Small intestine (tissue), 7 donors: ENCODE measurements at regions not wholly inside any gene's neighbourhood (a gene's known extent, or its start where the extent isn't known, plus 50 kb on each side); places are given as distances from the start of the nearest gene placed in this dataset.
A peak's percentile ranks its signal among the peaks of the same experiment; 100 is the strongest.
"Not testable (repeated sequence)": the region's sequence is repeated elsewhere in the genome, so short reads cannot be mapped to it uniquely, and the experiment has no call there.

Source experiments
- DNase-seq, 2 donors: peaks; one replicate each; pipeline versions ENCODE4 v3.0.0 to v3.0.0-alpha.2; 2013
- FAIRE-seq: peaks from 2 replicates; lab custom pipeline; 2012; peaks lifted over from hg19 to GRCh38; lab: Jason Lieb, UNC
- H3K27ac ChIP-seq, 3 donors: one replicate each; pipeline ENCODE4 v1.5.1; 2013; ENCODE audit warnings: low read length in 2 of 3, mild to moderate bottlenecking in 2 of 3, control low read depth in 1 of 3, inconsistent platforms in 1 of 3, low read depth in 1 of 3, moderate library complexity in 1 of 3
- H3K27me3 ChIP-seq, 3 donors: one replicate each; pipeline ENCODE4 v1.6.1; 2013; ENCODE audit warnings: low read length in 3 of 3, inconsistent platforms in 1 of 3; ENCODE audit not compliant: control insufficient read depth in 3 of 3, insufficient read depth in 3 of 3
- H3K36me3 ChIP-seq, 3 donors: one replicate each; pipeline ENCODE4 v1.6.1; 2013; ENCODE audit warnings: low read length in 3 of 3, inconsistent platforms in 1 of 3, low read depth in 1 of 3, mild to moderate bottlenecking in 1 of 3, moderate library complexity in 1 of 3; ENCODE audit not compliant: control insufficient read depth in 3 of 3, insufficient read depth in 2 of 3
- H3K4me1 ChIP-seq, 3 donors: one replicate each; pipeline ENCODE4 v1.6.1; 2013; ENCODE audit warnings: low read length in 2 of 3, inconsistent platforms in 1 of 3, low read depth in 1 of 3, mild to moderate bottlenecking in 1 of 3, moderate library complexity in 1 of 3; ENCODE audit not compliant: control insufficient read depth in 3 of 3, insufficient read depth in 2 of 3
- H3K4me3 ChIP-seq, 3 donors: one replicate each; pipeline ENCODE4 v1.5.1; 2013; ENCODE audit warnings: low read length in 3 of 3, control low read depth in 1 of 3, inconsistent platforms in 1 of 3, low read depth in 1 of 3, mild to moderate bottlenecking in 1 of 3, moderate library complexity in 1 of 3
- H3K9me3 ChIP-seq, 2 donors: one replicate each; pipeline ENCODE4 v1.6.1; 2013; ENCODE audit warnings: low read depth in 1 of 2, low read length in 1 of 2; ENCODE audit not compliant: control insufficient read depth in 2 of 2, insufficient read depth in 1 of 2
- WGBS, 3 donors: extraction: QIAGEN DNeasy Blood & Tissue Kit; methylation state at CpG; one replicate each; pipeline ENCODE4 v1.1.7; 2013; 5-methylcytosine and 5-hydroxymethylcytosine counted together
- donor health status: healthy with polysubstance abuse.
- donor health status: control.
- donor health status: control.
- donor health status: Bipolar disorder and iron deficiency.
- donor health status: healthy.

DNA sequence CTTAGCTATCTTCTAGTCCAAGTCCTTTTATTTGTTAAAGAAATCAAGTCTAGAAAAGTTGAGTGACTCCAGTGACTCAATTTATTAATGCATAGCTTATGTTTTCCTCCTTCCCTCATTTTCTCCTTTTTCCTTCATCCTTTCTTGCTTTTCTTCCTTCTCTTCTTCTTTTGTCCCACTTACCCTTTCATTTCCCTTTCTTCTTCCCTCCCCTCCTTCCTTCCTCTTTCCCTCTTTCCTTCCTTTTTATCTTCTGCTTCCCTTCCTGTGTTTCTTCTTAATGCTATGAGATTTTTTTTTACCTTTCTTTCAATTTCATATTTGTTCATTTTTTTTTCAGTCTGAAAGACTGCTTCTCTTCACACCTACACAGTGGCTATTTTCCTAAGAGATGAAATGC is 555.5 kb downstream of the PIK3C3 start:
- peaks cover 0 to 20% (median 0%) of the 10 kb centered on the region in 3 donors for H3K4me1 ChIP-seq
- FAIRE-seq (no peak), DNase-seq (no peak)
- H3K4me3 ChIP-seq, result no peak overlapping the region
- H3K27me3 ChIP-seq, result no peaks in the 10 kb centered on the region
- H3K36me3 ChIP-seq, result no peaks in the 10 kb centered on the region
- H3K9me3 ChIP-seq, result no peaks in the 10 kb centered on the region
- peak overlapping the region in 1 of 3 donors; percentile 76 for H3K27ac ChIP-seq

GRCh38 chr18:42513441-42513840 is 558.4 kb downstream of the PIK3C3 start:
- no peaks in the 10 kb centered on the region for H3K27me3 ChIP-seq
- H3K36me3 ChIP-seq, result no peaks in the 10 kb centered on the region
- FAIRE-seq (no peak), DNase-seq (no peak)
- no peaks in the 10 kb centered on the region for H3K9me3 ChIP-seq
- H3K27ac ChIP-seq, result no peak overlapping the region
- 66 to 92% (median 88%) methylated on average over 1 of the region's 1 CpG for WGBS, 3 donors
- H3K4me1 ChIP-seq, result peaks cover 0 to 17% (median 0%) of the 10 kb centered on the region in 3 donors
- no peak overlapping the region for H3K4me3 ChIP-seq

DNA sequence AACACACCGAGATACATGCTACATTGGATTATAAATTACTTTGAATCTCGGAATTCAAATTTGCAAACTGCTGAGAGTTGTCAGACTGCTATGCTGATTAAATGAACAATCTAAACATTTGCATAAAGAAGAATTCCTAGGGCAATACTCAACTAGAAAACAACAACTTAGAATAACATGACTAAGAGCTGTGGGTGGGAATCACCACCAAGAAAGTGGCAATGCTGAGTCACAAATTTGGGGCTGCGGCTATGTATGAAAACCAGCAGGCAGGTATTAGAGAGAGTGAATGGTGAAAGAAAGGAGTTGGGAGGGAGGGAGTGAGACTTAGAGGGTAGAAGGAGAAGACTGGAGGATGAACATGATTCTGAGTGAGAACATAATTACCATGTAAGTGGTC is 559.5 kb downstream of the PIK3C3 start:
- Histone ChIP-seq H3K36me3 (no peaks in the 10 kb centered on the region), H3K4me3 (no peak overlapping the region), H3K27ac (no peak overlapping the region), H3K9me3 (no peaks in the 10 kb centered on the region), H3K4me1 (peaks cover 0 to 13% (median 0%) of the 10 kb centered on the region in 3 donors), H3K27me3 (no peaks in the 10 kb centered on the region)
- WGBS, 3 donors, result 61 to 81% (median 69%) methylated on average over 3 of the region's 3 CpGs
- FAIRE-seq (no peak), DNase-seq (no peak)

DNA sequence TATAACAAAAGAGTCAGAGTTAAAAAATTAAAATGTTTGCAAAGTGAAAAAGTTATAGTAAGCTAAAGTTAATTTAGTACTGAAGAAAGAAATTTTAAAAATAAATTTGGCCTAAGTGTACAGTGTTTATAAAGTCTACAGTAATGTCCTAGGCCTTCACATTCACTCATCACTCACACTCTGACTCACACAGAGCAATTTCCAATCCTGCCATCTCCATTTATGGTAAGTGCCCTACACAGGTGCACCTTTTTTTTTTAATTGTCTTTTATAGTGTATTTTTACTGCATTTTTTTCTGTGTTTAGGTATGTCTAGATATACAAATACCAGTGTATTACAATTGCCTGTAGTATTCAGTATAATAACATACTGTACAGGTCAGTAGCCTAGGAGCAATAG is 562.9 kb downstream of the PIK3C3 start:
- H3K4me3 ChIP-seq, result no peak overlapping the region
- peaks cover 0 to 18% (median 0%) of the 10 kb centered on the region in 3 donors for H3K4me1 ChIP-seq
- DNase-seq (no peak), FAIRE-seq (peak; percentile 39)
- no peaks in the 10 kb centered on the region for H3K9me3 ChIP-seq
- H3K36me3 ChIP-seq, result no peaks in the 10 kb centered on the region
- no peaks in the 10 kb centered on the region for H3K27me3 ChIP-seq
- H3K27ac ChIP-seq, result no peak overlapping the region

GRCh38 chr18:42518331-42518730 is 563.3 kb downstream of the PIK3C3 start:
- not testable (repeated sequence) for H3K27ac ChIP-seq, H3K4me3 ChIP-seq, H3K36me3 ChIP-seq, FAIRE-seq, DNase-seq, H3K27me3 ChIP-seq, H3K9me3 ChIP-seq
- 48 to 76% (median 68%) methylated on average over 2 of the region's 2 CpGs for WGBS, 3 donors
- peaks cover 0 to 18% (median 0%) of the 10 kb centered on the region in 3 donors for H3K4me1 ChIP-seq

- peak; percentile 77 to 94 for DNase-seq
- Histone ChIP-seq H3K36me3 (no peaks in the 10 kb centered on the region), H3K27me3 (no peaks in the 10 kb centered on the region), H3K9me3 (no peaks in the 10 kb centered on the region), H3K4me3 (no peak overlapping the region), H3K27ac (peak overlapping the region in 1 of 3 donors; percentile 63), H3K4me1 (peaks cover 0 to 18% (median 0%) of the 10 kb centered on the region in 3 donors)
- FAIRE-seq, result peak; percentile 59
- 10 to 51% (median 22%) methylated on average over 2 of the region's 2 CpGs for WGBS, 3 donors
These were observed 565.1 kb downstream of the PIK3C3 start for GRCh38 chr18:42520138-42520537.

DNA sequence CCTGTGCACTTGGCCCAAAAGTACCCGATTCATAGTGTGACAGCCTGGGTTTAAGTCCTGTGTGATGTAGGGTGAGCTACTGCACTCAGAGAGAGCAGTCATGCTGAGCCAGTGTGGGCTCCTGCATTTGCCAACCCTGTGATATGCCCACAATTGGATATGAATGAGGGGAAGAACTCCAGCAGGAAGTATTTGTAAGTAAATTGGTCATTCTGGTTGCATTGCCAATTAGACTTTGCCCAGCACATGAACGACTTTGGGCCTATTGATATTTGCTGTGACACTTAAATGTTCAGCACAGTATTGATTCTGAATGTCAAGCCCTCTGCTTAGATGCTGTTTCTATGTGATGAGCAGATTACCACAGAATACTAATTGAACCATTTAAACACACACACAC is 570.9 kb downstream of the PIK3C3 start:
- H3K27ac ChIP-seq, result peak overlapping the region in 1 of 3 donors; percentile 48
- H3K4me1 ChIP-seq, result peaks cover 0 to 6% (median 3%) of the 10 kb centered on the region in 3 donors
- DNase-seq, result peak; percentile 69 to 92
- H3K27me3 ChIP-seq, result no peaks in the 10 kb centered on the region
- FAIRE-seq, result no peak
- H3K36me3 ChIP-seq, result no peaks in the 10 kb centered on the region
- H3K4me3 ChIP-seq, result no peak overlapping the region
- 12 to 43% (median 20%) methylated on average over 2 of the region's 2 CpGs for WGBS, 3 donors
- no peaks in the 10 kb centered on the region for H3K9me3 ChIP-seq

DNA sequence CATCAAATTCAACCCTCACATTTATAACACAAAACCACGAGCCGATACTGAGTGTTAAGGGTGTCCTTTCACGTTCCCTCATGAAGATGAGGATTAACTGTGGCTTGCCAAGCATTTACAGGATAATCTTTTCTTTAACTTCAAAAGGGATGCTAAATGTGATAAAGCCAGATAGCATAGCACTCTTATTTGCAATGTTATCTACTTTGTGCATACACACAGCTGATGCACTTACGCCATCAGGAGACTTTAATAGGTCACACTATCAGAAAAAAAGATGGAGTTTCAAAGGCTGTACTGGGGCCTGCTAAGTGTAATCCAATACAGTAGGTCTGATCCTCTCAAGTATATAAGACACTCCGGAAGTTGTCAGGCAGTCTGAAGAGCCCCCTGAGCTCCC is 572.7 kb downstream of the PIK3C3 start:
- no peak overlapping the region for H3K4me3 ChIP-seq
- no peak overlapping the region for H3K27ac ChIP-seq
- H3K9me3 ChIP-seq, result no peaks in the 10 kb centered on the region
- H3K27me3 ChIP-seq, result no peaks in the 10 kb centered on the region
- WGBS, 3 donors, result 83 to 88% (median 87%) methylated on average over 5 of the region's 5 CpGs
- FAIRE-seq, result no peak
- H3K4me1 ChIP-seq, result peaks cover 0 to 3% (median 0%) of the 10 kb centered on the region in 3 donors
- DNase-seq, result no peak
- H3K36me3 ChIP-seq, result no peaks in the 10 kb centered on the region

DNA sequence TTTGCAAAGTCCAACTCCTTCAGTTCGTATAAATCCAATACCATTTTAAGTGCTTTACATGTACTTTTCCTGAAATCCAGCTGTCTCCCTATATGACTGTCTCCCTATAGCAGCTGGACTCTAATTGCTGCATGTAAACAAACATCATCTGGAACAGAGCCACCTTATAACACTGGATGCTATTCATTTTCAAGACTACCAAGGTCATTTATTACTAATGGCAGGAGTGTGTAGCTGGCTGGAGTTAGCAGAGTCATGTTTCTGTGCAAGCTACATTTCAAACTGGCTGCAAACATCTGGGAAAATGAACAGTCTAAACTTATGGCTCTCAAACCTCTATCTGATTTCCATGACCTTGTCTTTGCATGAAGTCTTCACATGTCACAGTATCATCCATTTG is 575.2 kb downstream of the PIK3C3 start:
- Histone ChIP-seq H3K9me3 (no peaks in the 10 kb centered on the region), H3K4me3 (no peak overlapping the region), H3K4me1 (peaks cover 0 to 9% (median 3%) of the 10 kb centered on the region in 3 donors), H3K27ac (no peak overlapping the region), H3K27me3 (no peaks in the 10 kb centered on the region), H3K36me3 (no peaks in the 10 kb centered on the region)
- 54 to 74% (median 59%) methylated on average over 1 of the region's 1 CpG for WGBS, 3 donors
- FAIRE-seq (no peak), DNase-seq (peak in 1 of 2 donors; percentile 21)
